Vagina (tissue), 2 donors: ENCODE measurements at regions not wholly inside any gene's neighbourhood (a gene's known extent, or its start where the extent isn't known, plus 50 kb on each side); places are given as distances from the start of the nearest gene placed in this dataset.

Experiments used
- POLR2A ChIP-seq, 2 donors: fragments of 450-650 bp; IDR thresholded peaks; one replicate each; pipeline ENCODE4 v1.6.1; 2017; ENCODE audit warnings: antibody characterized with exemption in 2 of 2, mild to moderate bottlenecking in 2 of 2, moderate library complexity in 2 of 2
- POLR2AphosphoS5 ChIP-seq, 2 donors: sonication (generic); formaldehyde crosslinking; IDR thresholded peaks; one replicate each; pipeline ENCODE4 v1.9.0; 2017; ENCODE audit warnings: antibody characterized with exemption in 2 of 2, mild to moderate bottlenecking in 2 of 2, low read depth in 1 of 2; ENCODE audit not compliant: insufficient read depth in 1 of 2
- TF ChIP-seq, protein P1 (sequence below), 3 experiments: fragments of 450-650 bp in 2 of 3; fragments of 200-600 bp in 1 of 3; sonication (generic) in 1 of 3; IDR thresholded peaks; one replicate each; pipeline ENCODE4 v1.5.1; 2017 to 2019; ENCODE audit warnings: antibody characterized with exemption in 3 of 3, mild to moderate bottlenecking in 2 of 3, moderate library complexity in 2 of 3

GRCh38 chr13:40165316-40165932 lies 501.0 kb downstream of the FOXO1 start:
- TF ChIP-seq POLR2AphosphoS5 (IDR thresholded peaks at IDR 0.05; ENCODE audit: insufficient read depth in 1 of 2, low read depth in 1 of 2) (no peak), POLR2A (IDR thresholded peaks at IDR 0.05) (no peak)
- TF ChIP-seq, protein P1, sequence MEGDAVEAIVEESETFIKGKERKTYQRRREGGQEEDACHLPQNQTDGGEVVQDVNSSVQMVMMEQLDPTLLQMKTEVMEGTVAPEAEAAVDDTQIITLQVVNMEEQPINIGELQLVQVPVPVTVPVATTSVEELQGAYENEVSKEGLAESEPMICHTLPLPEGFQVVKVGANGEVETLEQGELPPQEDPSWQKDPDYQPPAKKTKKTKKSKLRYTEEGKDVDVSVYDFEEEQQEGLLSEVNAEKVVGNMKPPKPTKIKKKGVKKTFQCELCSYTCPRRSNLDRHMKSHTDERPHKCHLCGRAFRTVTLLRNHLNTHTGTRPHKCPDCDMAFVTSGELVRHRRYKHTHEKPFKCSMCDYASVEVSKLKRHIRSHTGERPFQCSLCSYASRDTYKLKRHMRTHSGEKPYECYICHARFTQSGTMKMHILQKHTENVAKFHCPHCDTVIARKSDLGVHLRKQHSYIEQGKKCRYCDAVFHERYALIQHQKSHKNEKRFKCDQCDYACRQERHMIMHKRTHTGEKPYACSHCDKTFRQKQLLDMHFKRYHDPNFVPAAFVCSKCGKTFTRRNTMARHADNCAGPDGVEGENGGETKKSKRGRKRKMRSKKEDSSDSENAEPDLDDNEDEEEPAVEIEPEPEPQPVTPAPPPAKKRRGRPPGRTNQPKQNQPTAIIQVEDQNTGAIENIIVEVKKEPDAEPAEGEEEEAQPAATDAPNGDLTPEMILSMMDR (IDR thresholded peaks at IDR 0.05), result no peak
